Upper lobe of left lung (tissue), 4 donors: ENCODE measurements at regions not wholly inside any gene's neighbourhood (a gene's known extent, or its start where the extent isn't known, plus 50 kb on each side); places are given as distances from the start of the nearest gene placed in this dataset.

ENCODE experiments used
- EP300 ChIP-seq, 4 donors: sonication (generic); formaldehyde crosslinking; IDR thresholded peaks; one replicate each; pipeline ENCODE4 v1.5.1; 2017; ENCODE audit warnings: antibody characterized with exemption in 4 of 4, control low read depth in 2 of 4
- TF ChIP-seq, protein P1 (sequence below), 6 experiments: fragments of 450-650 bp in 4 of 6; fragments of 200-600 bp in 2 of 6; sonication (generic) in 2 of 6; IDR thresholded peaks; one replicate each; pipeline ENCODE4 v1.5.1; 2016 to 2019; ENCODE audit warnings: antibody characterized with exemption in 6 of 6

DNA sequence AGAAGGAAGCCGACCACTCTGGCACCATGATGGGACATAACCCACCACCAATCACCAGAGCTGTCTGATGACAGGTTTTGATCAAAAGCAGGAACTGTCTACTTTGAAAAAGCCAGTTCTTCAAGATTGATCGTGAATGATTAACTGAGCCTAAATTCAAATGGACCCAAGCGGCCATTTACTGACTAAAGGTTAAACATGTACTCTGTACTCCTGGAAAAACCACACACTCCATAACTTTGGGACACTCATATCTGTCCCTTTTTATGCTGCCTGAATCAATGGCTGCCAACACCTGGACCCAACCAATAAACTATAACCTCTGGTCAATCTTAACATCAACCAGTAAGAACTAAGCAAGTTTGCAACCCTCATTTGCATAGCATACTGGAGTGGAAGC, 206.6 kb downstream of the URB2 start:
- TF ChIP-seq, protein P1, sequence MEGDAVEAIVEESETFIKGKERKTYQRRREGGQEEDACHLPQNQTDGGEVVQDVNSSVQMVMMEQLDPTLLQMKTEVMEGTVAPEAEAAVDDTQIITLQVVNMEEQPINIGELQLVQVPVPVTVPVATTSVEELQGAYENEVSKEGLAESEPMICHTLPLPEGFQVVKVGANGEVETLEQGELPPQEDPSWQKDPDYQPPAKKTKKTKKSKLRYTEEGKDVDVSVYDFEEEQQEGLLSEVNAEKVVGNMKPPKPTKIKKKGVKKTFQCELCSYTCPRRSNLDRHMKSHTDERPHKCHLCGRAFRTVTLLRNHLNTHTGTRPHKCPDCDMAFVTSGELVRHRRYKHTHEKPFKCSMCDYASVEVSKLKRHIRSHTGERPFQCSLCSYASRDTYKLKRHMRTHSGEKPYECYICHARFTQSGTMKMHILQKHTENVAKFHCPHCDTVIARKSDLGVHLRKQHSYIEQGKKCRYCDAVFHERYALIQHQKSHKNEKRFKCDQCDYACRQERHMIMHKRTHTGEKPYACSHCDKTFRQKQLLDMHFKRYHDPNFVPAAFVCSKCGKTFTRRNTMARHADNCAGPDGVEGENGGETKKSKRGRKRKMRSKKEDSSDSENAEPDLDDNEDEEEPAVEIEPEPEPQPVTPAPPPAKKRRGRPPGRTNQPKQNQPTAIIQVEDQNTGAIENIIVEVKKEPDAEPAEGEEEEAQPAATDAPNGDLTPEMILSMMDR (IDR thresholded peaks at IDR 0.05) = no peak
- no peak for TF ChIP-seq EP300 (IDR thresholded peaks at IDR 0.05)
